ENCODE measurements at regions not wholly inside any gene's neighbourhood (a gene's known extent, or its start where the extent isn't known, plus 50 kb on each side); places are given as distances from the start of the nearest gene placed in this dataset.

GRCh38 chr6:130776287-130776925, 50.8 kb upstream of the SMLR1 start:
- TF ChIP-seq CTCF (IDR thresholded peaks at IDR 0.05) (no peak), EZH2 (IDR thresholded peaks at IDR 0.05; ENCODE audit: borderline replicate concordance, insufficient read depth, low read depth, low read length, poor library complexity, severe bottlenecking) (no peak)
